HepG2 (cell line): ENCODE measurements at regions not wholly inside any gene's neighbourhood (a gene's known extent, or its start where the extent isn't known, plus 50 kb on each side); places are given as distances from the start of the nearest gene placed in this dataset.
A peak's percentile ranks its signal among the peaks of the same experiment; 100 is the strongest.
"Not testable (repeated sequence)": the region's sequence is repeated elsewhere in the genome, so short reads cannot be mapped to it uniquely, and the experiment has no call there.

Experiments
- ATAC-seq: fragments of 200-7000 bp; cut with Tn5 transposase; 3 replicates; pipeline ENCODE4 v1.9.1; 2020; ENCODE audit warnings: mild to moderate bottlenecking, moderate library complexity
- BruUV-seq: library from RNA; stranded (reverse); fragments of 400-500 nt; replicated peaks from 2 replicates; lab custom pipeline; 2021; lab: Mats Ljungman, UMichigan
- CTCF ChIA-PET: fragments of 300-600 bp; formaldehyde crosslinking; extraction: SDS; loops from one replicate; lab custom pipeline; 2021; ENCODE audit warnings: low total read pairs, inconsistent platforms, low intra/inter-chr PET ratio; lab: Yijun Ruan, JAX
- POLR2A ChIA-PET: fragments of 350-600 bp; sonication (Branson Sonifier 250); formaldehyde crosslinking; loops from one replicate; lab custom pipeline; 2020; ENCODE audit warnings: antibody characterized with exemption, inconsistent platforms; lab: Yijun Ruan, JAX
- DNase-seq: peaks from one replicate; pipeline ENCODE4 v3.0.0-alpha.2; 2015; ENCODE audit warnings: low spot score
- FAIRE-seq: peaks from 3 replicates; lab custom pipeline; 2011; peaks lifted over from hg19 to GRCh38; lab: Jason Lieb, UNC
- H2AFZ ChIP-seq: one replicate; pipeline ENCODE4 v1.6.1; 2011; ENCODE audit warnings: low read length, inconsistent platforms
- H3K27ac ChIP-seq: fragments of 300-600 bp; 3 replicates; pipeline ENCODE4 v1.8.0; 2011; ENCODE audit warnings: mixed run types, mild to moderate bottlenecking, mixed read lengths, low read length, inconsistent platforms; ENCODE audit not compliant: insufficient read depth; ENCODE audit errors: extremely low read length
- H3K27me3 ChIP-seq, 2 experiments: fragments of 200-600 bp in 1 of 2; 2 replicates in 1 of 2; 3 replicates in 1 of 2; pipeline versions ENCODE4 v1.6.0 to v1.8.0; 2011; ENCODE audit warnings: low read length in 2 of 2, mild to moderate bottlenecking in 2 of 2, moderate library complexity in 2 of 2, inconsistent platforms in 1 of 2; ENCODE audit not compliant: insufficient read depth in 2 of 2, control insufficient read depth in 1 of 2
- H3K36me3 ChIP-seq, 2 experiments: fragments of 200-600 bp in 1 of 2; replicated peaks in 1 of 2; 2 replicates in 1 of 2; 3 replicates in 1 of 2; pipeline versions ENCODE4 v1.5.1 to v1.8.0; 2011; ENCODE audit warnings: low read length in 2 of 2, inconsistent platforms in 1 of 2; ENCODE audit not compliant: insufficient read depth in 2 of 2, control insufficient read depth in 1 of 2
- H3K4me1 ChIP-seq: 2 replicates; pipeline ENCODE4 v1.5.1; 2012; ENCODE audit warnings: low read length, inconsistent platforms; ENCODE audit not compliant: insufficient read depth
- H3K4me2 ChIP-seq: 2 replicates; pipeline ENCODE4 v1.6.0; 2011; ENCODE audit warnings: low read depth, low read length, inconsistent platforms
- H3K4me3 ChIP-seq, 3 experiments: fragments of 200-600 bp in 1 of 3; sonication (generic), shearing (Covaris generic) in 1 of 3; replicated peaks in 1 of 3; 2 replicates each; pipeline ENCODE4 v1.5.1; 2011 to 2016; ENCODE audit warnings: low read length in 3 of 3, inconsistent platforms in 2 of 3, low read depth in 2 of 3, mild to moderate bottlenecking in 2 of 3, control low read depth in 1 of 3, mixed read lengths in 1 of 3; ENCODE audit not compliant: insufficient read depth in 1 of 3
- H3K79me2 ChIP-seq: one replicate; pipeline ENCODE4 v1.6.1; 2011; ENCODE audit warnings: low read length, inconsistent platforms; ENCODE audit not compliant: insufficient read depth
- H3K9ac ChIP-seq: 2 replicates; pipeline ENCODE4 v1.6.0; 2011; ENCODE audit warnings: mild to moderate bottlenecking, low read depth, low read length, inconsistent platforms; ENCODE audit not compliant: insufficient read depth
- H3K9me3 ChIP-seq: 2 replicates; pipeline ENCODE4 v1.5.1; 2012; ENCODE audit warnings: mild to moderate bottlenecking, low read length
- H4K20me1 ChIP-seq: 2 replicates; pipeline ENCODE4 v1.6.0; 2011; ENCODE audit warnings: inconsistent platforms, mild to moderate bottlenecking, low read length, moderate library complexity; ENCODE audit not compliant: insufficient read depth
- MAFF ChIP-seq: IDR thresholded peaks from 2 replicates; pipeline ENCODE4 v1.6.1; 2011; ENCODE audit warnings: low read depth, low read length, improper control_type of control experiment
- MAFK ChIP-seq, 2 experiments: IDR thresholded peaks in 1 of 2; conservative IDR thresholded peaks in 1 of 2; 2 replicates each; pipeline ENCODE4 v1.6.1; 2011; ENCODE audit warnings: improper control_type of control experiment in 2 of 2, low read length in 2 of 2
- RNF2 ChIP-seq: fragments of 450-650 bp; conservative IDR thresholded peaks from 2 replicates; pipeline ENCODE4 v1.6.1; 2016; ENCODE audit warnings: low read depth
- ZNF10 ChIP-seq: sonication (generic); formaldehyde crosslinking; IDR thresholded peaks from 2 replicates; pipeline ENCODE4 v1.4.0; 2020; ENCODE audit warnings: mild to moderate bottlenecking, low read depth, missing genetic modification reagents, borderline replicate concordance
- ZNF251 ChIP-seq: sonication (generic); formaldehyde crosslinking; IDR thresholded peaks from 2 replicates; pipeline ENCODE4 v1.9.0; 2021; ENCODE audit warnings: mild to moderate bottlenecking, missing genetic modification reagents
- ZNF777 ChIP-seq: sonication (generic); formaldehyde crosslinking; IDR thresholded peaks from 2 replicates; pipeline ENCODE4 v1.4.0; 2020; ENCODE audit warnings: missing genetic modification reagents
- WGBS: methylation state at CpG from one replicate; pipeline ENCODE4 v1.1.6; 2017; ENCODE audit warnings: low lambda C conversion rate; 5-methylcytosine and 5-hydroxymethylcytosine counted together
- in situ Hi-C: cut with HindIII; loops from 2 replicates; pipeline ENCODE4 v1.10.0; 2017; ENCODE audit warnings: low pct_unique_long_range_greater_than_20kb; ENCODE audit not compliant: extremely low pct_ligation_motif_present
- intact Hi-C: fragments of 100-400 bp; cut with micrococcal nuclease; formaldehyde crosslinking; loops from one replicate; pipeline ENCODE4 v1.10.0; 2022; ENCODE audit not compliant: unreplicated experiment
- TF ChIP-seq, protein P1 (sequence below): sonication (generic); formaldehyde crosslinking; IDR thresholded peaks from 2 replicates; pipeline ENCODE4 v1.4.0; 2020; ENCODE audit warnings: missing genetic modification reagents
- TF ChIP-seq, protein P2 (sequence below): sonication (generic); formaldehyde crosslinking; conservative IDR thresholded peaks from 2 replicates; pipeline ENCODE4 v1.4.0; 2020; ENCODE audit warnings: missing genetic modification reagents

- TF ChIP-seq, protein P1, sequence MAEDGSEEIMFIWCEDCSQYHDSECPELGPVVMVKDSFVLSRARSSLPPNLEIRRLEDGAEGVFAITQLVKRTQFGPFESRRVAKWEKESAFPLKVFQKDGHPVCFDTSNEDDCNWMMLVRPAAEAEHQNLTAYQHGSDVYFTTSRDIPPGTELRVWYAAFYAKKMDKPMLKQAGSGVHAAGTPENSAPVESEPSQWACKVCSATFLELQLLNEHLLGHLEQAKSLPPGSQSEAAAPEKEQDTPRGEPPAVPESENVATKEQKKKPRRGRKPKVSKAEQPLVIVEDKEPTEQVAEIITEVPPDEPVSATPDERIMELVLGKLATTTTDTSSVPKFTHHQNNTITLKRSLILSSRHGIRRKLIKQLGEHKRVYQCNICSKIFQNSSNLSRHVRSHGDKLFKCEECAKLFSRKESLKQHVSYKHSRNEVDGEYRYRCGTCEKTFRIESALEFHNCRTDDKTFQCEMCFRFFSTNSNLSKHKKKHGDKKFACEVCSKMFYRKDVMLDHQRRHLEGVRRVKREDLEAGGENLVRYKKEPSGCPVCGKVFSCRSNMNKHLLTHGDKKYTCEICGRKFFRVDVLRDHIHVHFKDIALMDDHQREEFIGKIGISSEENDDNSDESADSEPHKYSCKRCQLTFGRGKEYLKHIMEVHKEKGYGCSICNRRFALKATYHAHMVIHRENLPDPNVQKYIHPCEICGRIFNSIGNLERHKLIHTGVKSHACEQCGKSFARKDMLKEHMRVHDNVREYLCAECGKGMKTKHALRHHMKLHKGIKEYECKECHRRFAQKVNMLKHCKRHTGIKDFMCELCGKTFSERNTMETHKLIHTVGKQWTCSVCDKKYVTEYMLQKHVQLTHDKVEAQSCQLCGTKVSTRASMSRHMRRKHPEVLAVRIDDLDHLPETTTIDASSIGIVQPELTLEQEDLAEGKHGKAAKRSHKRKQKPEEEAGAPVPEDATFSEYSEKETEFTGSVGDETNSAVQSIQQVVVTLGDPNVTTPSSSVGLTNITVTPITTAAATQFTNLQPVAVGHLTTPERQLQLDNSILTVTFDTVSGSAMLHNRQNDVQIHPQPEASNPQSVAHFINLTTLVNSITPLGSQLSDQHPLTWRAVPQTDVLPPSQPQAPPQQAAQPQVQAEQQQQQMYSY (CRISPR knock-in tag) = no peak
- no peak for TF ChIP-seq RNF2
- TF ChIP-seq ZNF777 = no peak
- no peak for TF ChIP-seq ZNF251
- no peak for TF ChIP-seq ZNF10 (CRISPR knock-in tag)
- TF ChIP-seq, protein P2, sequence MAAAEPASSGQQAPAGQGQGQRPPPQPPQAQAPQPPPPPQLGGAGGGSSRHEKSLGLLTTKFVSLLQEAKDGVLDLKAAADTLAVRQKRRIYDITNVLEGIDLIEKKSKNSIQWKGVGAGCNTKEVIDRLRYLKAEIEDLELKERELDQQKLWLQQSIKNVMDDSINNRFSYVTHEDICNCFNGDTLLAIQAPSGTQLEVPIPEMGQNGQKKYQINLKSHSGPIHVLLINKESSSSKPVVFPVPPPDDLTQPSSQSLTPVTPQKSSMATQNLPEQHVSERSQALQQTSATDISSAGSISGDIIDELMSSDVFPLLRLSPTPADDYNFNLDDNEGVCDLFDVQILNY (CRISPR knock-in tag) = no peak
- TF ChIP-seq, all 625 proteins: peak for 0
Observed at GRCh38 chrX:63012574-63012973, 338.6 kb downstream of the SPIN4 start (continued).

GRCh38 chrX:63000196-63000595 is 350.9 kb downstream of the SPIN4 start:
- in situ Hi-C loops, BruUV-seq, H4K20me1 ChIP-seq, CTCF ChIA-PET, H3K4me3 ChIP-seq, H3K27ac ChIP-seq, POLR2A ChIA-PET, H3K79me2 ChIP-seq, H3K9ac ChIP-seq, H3K4me2 ChIP-seq, ATAC-seq, H3K27me3 ChIP-seq, H2AFZ ChIP-seq, intact Hi-C loops, H3K4me1 ChIP-seq, H3K36me3 ChIP-seq, DNase-seq, FAIRE-seq: not testable (repeated sequence)
- peak in 1 of 2 experiments; percentile 72; a peak in 2 of 4 replicates for TF ChIP-seq MAFK (conservative IDR thresholded peaks at IDR 0.05 in 1 of 2, IDR thresholded peaks at IDR 0.05 in 1 of 2; ENCODE audit: low read length in 2 of 2)
- peak; percentile 39 for TF ChIP-seq MAFF
- 0% methylated on average over 1 of the region's 1 CpG for WGBS
- peaks cover 49% of the 10 kb centered on the region for H3K9me3 ChIP-seq
